Liver (tissue), 3 donors: ENCODE measurements at regions not wholly inside any gene's neighbourhood (a gene's known extent, or its start where the extent isn't known, plus 50 kb on each side); places are given as distances from the start of the nearest gene placed in this dataset.

Experiments
- FOXA1 ChIP-seq: IDR thresholded peaks from 2 replicates; pipeline ENCODE4 v1.6.1; 2016; ENCODE audit warnings: antibody characterized with exemption
- YY1 ChIP-seq: IDR thresholded peaks from 2 replicates; pipeline ENCODE4 v1.6.1; 2016; ENCODE audit warnings: antibody characterized with exemption, mild to moderate bottlenecking
- TF ChIP-seq, protein P1 (sequence below): fragments of 150-350 bp; IDR thresholded peaks from 2 replicates; pipeline ENCODE4 v1.5.1; 2017; ENCODE audit warnings: improper control_type of control experiment, low read depth, low read length; ENCODE audit not compliant: missing input control
- TF ChIP-seq, protein P2 (sequence below): IDR thresholded peaks from 2 replicates; pipeline ENCODE4 v1.6.1; 2016; ENCODE audit warnings: antibody characterized with exemption, mild to moderate bottlenecking
- TF ChIP-seq, protein P3 (sequence below): IDR thresholded peaks from 2 replicates; pipeline ENCODE4 v1.6.1; 2016; ENCODE audit warnings: antibody characterized with exemption
- TF ChIP-seq, protein P4 (sequence below): IDR thresholded peaks from 2 replicates; pipeline ENCODE4 v1.6.1; 2016; ENCODE audit warnings: antibody characterized with exemption
- TF ChIP-seq, protein P5 (sequence below): IDR thresholded peaks from 2 replicates; pipeline ENCODE4 v1.6.1; 2016; ENCODE audit warnings: antibody characterized with exemption
- donor health status: healthy.
- donor health status: healthy.

DNA sequence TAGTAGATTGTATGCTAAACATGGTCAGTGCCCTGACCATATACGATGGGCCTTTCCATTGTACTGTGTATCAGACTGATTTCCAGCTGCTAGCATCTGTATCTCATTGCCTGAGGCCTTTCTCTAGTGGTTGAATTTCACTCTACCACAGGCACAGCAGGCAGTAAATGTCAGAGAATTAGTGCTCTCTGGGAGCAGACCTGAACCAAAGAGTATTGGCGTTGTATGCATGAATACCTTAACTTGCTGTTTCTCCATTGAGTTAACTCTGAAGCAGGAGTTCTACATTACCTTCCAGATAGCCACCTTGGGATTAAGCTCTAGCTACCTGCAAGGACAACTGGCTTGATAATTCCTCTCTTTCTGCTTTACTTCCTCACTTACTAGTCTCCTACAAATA is 439.2 kb upstream of the EPHA3 start:
- TF ChIP-seq, protein P1, sequence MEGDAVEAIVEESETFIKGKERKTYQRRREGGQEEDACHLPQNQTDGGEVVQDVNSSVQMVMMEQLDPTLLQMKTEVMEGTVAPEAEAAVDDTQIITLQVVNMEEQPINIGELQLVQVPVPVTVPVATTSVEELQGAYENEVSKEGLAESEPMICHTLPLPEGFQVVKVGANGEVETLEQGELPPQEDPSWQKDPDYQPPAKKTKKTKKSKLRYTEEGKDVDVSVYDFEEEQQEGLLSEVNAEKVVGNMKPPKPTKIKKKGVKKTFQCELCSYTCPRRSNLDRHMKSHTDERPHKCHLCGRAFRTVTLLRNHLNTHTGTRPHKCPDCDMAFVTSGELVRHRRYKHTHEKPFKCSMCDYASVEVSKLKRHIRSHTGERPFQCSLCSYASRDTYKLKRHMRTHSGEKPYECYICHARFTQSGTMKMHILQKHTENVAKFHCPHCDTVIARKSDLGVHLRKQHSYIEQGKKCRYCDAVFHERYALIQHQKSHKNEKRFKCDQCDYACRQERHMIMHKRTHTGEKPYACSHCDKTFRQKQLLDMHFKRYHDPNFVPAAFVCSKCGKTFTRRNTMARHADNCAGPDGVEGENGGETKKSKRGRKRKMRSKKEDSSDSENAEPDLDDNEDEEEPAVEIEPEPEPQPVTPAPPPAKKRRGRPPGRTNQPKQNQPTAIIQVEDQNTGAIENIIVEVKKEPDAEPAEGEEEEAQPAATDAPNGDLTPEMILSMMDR: no peak
- TF ChIP-seq, protein P2, sequence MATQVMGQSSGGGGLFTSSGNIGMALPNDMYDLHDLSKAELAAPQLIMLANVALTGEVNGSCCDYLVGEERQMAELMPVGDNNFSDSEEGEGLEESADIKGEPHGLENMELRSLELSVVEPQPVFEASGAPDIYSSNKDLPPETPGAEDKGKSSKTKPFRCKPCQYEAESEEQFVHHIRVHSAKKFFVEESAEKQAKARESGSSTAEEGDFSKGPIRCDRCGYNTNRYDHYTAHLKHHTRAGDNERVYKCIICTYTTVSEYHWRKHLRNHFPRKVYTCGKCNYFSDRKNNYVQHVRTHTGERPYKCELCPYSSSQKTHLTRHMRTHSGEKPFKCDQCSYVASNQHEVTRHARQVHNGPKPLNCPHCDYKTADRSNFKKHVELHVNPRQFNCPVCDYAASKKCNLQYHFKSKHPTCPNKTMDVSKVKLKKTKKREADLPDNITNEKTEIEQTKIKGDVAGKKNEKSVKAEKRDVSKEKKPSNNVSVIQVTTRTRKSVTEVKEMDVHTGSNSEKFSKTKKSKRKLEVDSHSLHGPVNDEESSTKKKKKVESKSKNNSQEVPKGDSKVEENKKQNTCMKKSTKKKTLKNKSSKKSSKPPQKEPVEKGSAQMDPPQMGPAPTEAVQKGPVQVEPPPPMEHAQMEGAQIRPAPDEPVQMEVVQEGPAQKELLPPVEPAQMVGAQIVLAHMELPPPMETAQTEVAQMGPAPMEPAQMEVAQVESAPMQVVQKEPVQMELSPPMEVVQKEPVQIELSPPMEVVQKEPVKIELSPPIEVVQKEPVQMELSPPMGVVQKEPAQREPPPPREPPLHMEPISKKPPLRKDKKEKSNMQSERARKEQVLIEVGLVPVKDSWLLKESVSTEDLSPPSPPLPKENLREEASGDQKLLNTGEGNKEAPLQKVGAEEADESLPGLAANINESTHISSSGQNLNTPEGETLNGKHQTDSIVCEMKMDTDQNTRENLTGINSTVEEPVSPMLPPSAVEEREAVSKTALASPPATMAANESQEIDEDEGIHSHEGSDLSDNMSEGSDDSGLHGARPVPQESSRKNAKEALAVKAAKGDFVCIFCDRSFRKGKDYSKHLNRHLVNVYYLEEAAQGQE: no peak
- TF ChIP-seq YY1 (no peak), FOXA1 (no peak)
- TF ChIP-seq, protein P3, sequence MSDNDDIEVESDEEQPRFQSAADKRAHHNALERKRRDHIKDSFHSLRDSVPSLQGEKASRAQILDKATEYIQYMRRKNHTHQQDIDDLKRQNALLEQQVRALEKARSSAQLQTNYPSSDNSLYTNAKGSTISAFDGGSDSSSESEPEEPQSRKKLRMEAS: no peak
- TF ChIP-seq, protein P4, sequence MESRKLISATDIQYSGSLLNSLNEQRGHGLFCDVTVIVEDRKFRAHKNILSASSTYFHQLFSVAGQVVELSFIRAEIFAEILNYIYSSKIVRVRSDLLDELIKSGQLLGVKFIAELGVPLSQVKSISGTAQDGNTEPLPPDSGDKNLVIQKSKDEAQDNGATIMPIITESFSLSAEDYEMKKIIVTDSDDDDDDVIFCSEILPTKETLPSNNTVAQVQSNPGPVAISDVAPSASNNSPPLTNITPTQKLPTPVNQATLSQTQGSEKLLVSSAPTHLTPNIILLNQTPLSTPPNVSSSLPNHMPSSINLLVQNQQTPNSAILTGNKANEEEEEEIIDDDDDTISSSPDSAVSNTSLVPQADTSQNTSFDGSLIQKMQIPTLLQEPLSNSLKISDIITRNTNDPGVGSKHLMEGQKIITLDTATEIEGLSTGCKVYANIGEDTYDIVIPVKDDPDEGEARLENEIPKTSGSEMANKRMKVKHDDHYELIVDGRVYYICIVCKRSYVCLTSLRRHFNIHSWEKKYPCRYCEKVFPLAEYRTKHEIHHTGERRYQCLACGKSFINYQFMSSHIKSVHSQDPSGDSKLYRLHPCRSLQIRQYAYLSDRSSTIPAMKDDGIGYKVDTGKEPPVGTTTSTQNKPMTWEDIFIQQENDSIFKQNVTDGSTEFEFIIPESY: no peak
- TF ChIP-seq, protein P5, sequence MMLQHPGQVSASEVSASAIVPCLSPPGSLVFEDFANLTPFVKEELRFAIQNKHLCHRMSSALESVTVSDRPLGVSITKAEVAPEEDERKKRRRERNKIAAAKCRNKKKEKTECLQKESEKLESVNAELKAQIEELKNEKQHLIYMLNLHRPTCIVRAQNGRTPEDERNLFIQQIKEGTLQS: no peak
